ENCODE measurements at regions not wholly inside any gene's neighbourhood (a gene's known extent, or its start where the extent isn't known, plus 50 kb on each side); places are given as distances from the start of the nearest gene placed in this dataset.

DNA sequence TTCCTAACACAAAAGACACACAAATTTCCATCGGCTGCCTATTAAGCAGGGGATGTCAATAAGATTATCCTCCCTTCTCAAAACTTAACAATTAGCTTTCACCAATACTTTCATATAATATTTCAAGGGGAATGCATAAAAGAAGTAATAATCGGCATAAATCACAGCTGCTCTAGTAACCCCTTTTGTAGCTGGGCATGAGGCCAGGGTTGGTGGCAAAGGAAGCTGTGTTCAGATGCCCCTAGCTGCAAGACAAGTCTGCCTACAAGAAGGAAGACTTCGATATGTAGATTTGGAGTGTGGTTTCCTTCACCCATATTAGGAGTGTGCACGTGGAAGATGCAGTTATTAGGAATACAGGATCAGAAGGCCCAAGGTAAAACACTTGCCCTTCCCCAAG, 156.9 kb upstream of the SSTR4 start:
- intact Hi-C loops (cut with DNase I): no loop called here
- DNase-seq (ENCODE audit: low spot score): no peak

DNA sequence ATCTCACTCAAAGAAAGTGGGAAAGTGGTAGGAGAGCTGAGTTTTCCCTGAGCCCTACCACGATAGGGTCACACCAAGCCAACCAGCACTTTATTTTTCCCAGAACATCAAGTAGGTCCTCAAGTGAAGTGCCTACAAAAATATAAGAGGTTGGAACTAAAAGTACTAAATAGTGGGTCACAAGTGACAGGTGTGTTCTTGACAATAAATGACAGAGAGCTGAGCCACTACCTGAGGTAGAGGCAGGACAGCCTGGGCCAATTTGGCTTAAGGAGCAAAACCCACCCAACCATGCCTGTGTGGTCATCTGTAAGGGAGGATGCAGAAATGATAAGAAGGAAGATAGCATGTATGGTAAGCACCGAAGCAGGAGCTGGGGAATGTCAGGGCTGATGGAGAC, 154.8 kb upstream of the SSTR4 start:
- intact Hi-C loops (cut with DNase I): no loop called here
- DNase-seq (ENCODE audit: low spot score): no peak

DNA sequence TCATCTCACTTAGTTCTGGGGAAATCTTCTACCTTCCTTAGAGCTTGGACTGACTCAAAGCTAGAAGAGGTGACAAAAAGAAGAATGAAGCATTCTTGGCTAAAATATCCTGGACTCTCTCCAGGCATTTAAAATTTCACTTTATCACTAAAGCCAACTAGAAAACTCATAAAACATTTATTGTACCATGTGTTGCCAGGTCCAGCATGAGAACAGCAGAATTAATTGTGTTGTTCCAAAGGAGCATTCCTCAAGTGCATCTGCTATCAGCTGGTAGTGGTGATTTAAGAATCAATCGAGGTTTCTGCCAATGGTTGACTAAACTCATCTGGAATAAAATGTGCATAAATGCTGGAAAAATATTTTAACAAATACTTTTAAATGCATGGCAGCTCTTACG, 147.3 kb upstream of the SSTR4 start:
- intact Hi-C loops (cut with DNase I): no loop called here
- no peak for DNase-seq (ENCODE audit: low spot score)

DNA sequence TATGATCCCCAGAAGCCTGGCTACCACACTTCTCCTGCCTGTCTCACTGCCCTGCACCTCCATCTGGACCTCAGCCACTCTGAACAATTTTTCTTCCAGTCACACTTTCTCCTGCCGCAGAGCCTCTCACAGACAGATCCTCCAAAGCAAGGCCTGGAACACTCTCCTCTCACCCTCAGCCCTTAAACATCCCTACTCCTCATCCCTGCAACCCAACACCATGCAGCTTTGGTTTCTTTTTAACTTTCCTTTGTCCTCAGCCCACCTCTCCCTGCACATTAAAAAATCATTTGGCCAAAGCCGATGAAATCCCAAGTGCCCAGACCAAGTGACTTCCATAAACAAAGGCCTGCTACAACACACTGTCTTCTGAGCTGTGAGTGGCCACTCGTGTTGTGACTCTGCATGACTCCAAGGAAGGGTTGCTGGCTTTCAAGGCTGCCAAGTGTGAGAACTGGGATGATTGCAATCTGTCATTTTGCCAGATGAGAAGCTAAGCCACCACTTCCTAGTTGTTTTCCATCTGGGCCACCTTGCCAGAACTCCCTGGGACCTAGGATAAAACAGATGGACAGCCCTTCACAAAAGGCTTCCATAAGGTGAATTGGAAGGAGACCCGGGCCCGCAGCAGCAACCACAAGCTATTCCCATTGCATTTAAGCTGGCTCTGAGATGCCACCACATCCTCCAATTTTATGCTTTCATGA, 144.4 kb upstream of the SSTR4 start:
- intact Hi-C loops (cut with DNase I): no loop called here
- DNase-seq (ENCODE audit: low spot score): no peak

DNA sequence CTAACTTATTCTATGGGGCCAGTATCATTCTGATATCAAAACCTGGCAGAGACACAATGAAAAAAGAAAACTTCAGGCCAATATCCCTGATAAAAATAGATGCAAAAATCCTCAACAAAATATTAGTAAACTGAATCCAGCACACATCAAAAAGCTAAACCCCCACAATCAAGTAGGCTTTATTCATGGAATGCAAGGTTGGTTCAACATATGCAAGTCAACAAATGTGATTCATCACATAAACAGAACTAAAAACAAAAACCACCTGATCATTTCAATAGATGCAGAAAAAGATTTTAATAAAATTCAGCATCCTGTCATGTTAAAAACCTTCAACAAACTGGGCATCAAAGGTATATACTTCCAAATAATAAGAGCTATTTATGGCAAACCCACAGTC, 133.9 kb upstream of the SSTR4 start:
- intact Hi-C loops (cut with DNase I): no loop called here
- DNase-seq (ENCODE audit: low spot score): no peak

DNA sequence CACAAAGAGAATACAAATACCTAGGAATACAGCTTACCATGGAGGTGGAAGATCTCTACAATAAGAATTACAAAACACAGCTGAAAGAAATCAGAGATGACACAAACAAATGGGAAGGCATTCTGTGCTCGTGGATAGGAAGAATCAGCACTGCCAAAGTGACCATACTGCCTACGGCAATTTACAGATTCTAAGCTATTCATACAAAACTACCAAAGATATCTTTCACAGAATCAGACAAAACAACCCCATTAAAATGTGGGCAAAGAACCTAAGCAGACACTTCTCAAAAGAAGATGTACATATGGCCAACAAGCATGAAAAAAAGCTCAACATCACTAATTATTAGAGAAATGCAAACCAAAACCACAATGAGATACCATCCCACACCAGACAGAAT, 133.2 kb upstream of the SSTR4 start:
- no peak for DNase-seq (ENCODE audit: low spot score)
- intact Hi-C loops (cut with DNase I): no loop called here

DNA sequence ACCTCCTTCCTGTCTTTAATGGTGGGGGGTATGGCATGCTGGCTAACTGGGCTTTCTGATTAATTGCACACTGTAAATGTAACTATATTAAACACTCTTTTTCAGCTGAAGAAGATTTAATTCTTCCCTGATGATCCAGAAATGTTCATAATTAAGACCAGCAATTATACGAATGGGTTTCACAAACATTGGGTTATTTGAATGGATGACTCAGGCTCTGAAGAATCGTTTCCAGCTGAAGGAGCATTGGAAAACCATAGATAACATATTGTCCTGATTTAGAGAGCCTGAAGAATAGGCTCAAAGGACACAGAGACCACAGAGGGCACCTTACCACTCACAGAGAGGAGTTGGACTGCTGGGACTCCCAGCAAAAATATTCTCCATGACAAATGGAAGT, 130.7 kb upstream of the SSTR4 start:
- intact Hi-C loops (cut with DNase I): no loop called here
- no peak for DNase-seq (ENCODE audit: low spot score)

DNA sequence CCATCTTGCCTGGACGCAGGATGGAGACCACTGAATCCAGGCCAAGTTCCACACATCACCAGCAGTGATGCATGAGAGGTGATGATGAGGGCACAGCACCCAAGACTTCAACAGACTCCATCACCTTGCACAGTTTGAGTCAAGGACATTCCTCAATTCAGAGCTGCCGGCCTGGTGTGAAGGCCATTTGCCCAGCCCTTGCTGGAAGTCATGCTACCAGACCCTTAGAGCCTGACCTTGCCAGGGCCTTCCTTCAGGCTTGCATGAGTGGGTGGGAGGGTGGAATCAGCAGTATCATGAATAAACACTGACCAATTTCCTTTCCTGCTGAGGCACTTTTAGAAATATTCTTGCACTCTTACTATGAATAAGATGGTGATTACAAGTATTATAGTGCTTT, 130.2 kb upstream of the SSTR4 start:
- intact Hi-C loops (cut with DNase I): loop anchor here in 1 of 2 donors (5.0 kb wide), 1 partner anchor 1698 kb away; no protein-coding TSS in a partner anchor

DNA sequence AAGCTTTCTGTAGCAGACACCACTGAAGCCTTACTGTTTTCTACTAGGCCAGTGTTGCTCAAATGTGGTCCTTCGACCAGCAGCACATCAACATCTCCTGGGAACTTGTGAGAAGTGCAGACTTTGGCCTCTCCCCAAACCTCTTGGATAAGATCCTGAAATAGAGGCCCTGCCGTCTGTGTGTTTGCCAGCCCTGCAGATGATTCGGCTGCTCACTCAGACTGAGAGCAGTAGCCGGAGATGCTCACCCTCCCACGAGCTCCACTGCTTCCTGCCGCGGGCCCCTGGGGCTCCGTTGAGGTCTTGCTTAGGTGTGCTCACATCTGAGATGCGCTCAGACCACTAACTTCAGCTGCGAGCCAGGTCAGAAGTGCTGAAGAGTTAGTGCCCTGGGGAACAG, 129.5 kb upstream of the SSTR4 start:
- no peak for DNase-seq (ENCODE audit: low spot score)
- intact Hi-C loops (cut with DNase I): loop anchor here in 1 of 2 donors (5.0 kb wide), 1 partner anchor 1698 kb away; no protein-coding TSS in a partner anchor

More for the DNA sequence above, 130.2 kb upstream of the SSTR4 start:
- DNase-seq (ENCODE audit: low spot score): no peak

DNA sequence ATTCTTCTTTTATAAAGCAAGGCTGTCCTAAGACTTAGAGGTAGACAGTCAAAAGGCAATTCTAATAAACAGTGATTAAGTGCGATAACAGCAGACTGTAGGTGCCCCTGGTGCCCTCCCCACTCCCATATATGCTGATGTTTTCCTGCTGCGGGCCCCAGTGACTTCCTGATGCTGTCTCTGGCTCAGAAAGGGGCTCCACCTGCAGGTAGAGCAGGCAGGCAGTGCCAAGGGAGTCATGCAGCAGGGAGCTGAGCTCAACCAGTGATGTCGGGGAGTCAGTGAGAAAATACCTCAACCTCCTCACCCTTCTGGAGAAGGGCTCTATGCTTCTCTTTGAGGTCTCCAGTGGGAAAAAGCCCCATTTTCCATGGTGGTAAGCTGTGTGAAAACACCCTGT, 126.7 kb upstream of the SSTR4 start:
- DNase-seq (ENCODE audit: low spot score): no peak
- intact Hi-C loops (cut with DNase I): loop anchor here in 1 of 2 donors (5.0 kb wide), 1 partner anchor 1701 kb away; no protein-coding TSS in a partner anchor

DNA sequence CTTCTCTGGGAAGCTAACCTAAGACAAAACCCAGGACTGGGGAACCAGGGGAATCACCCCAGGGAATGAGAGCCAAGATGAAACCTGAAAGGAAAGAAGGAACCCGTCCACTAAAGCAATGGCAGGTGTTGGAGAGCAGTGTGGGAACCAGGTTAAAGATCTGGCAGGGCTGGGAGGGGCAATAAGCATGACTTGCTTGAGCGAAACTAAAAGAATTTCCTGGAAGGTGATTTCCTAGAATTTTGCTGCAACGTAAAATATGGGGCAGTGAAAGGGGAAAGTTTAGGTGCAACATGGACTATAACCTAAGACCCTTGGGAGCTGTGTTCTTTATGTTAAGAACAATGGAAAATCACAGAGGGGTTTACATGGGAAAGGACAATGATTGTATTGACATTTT, 126.2 kb upstream of the SSTR4 start:
- DNase-seq (ENCODE audit: low spot score): no peak
- intact Hi-C loops (cut with DNase I): loop anchor here in 1 of 2 donors (5.0 kb wide), 1 partner anchor 1702 kb away; no protein-coding TSS in a partner anchor

DNA sequence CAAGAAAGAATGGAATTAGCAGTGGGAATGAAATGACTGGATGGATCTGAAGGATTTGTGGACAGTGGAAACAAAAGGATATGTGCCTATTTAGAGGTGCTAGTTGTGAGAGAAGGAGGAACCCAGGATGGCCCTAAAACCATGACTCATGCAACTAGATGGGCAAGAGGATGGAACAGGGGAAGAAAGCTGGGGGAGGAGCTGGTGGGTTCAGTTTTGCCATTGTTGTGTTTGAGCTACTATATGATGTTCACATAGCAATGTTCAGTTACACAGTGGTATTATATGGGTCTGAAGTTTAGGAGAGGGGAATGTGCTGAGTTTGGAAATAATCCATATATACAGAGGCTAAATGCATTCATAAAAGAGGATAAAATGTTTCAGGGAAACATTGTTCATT, 125.7 kb upstream of the SSTR4 start:
- intact Hi-C loops (cut with DNase I): loop anchor here in 1 of 2 donors (5.0 kb wide), 1 partner anchor 1702 kb away; no protein-coding TSS in a partner anchor
- no peak for DNase-seq (ENCODE audit: low spot score)

DNA sequence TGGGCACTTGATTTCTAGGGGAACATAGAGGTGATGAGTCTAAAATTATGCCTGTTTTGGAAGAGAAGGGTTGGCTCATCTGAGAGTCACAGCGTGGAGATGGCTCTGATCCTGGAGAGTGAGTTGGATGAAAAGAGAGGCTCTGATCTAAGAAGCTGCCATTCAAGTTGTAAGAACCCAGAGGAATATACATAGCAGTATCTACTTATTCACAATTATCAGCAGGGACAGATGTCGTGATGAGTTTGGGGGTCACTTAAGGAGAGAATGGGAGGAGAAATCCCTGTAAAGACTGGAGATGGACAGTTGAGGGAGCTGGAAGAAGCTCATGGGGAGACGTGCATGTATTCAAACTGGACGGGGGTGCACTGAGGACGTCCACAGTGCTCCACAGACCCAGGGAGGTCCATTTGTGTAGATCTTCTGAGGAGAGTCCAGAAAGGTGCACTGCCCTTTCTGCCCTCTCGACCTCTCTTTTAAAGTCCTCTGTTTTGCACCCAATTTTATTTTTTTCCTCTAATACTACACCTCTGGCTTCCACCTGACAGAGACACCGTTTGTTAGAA, 124.7 kb upstream of the SSTR4 start:
- DNase-seq (ENCODE audit: low spot score): no peak
- intact Hi-C loops (cut with DNase I): no loop called here

DNA sequence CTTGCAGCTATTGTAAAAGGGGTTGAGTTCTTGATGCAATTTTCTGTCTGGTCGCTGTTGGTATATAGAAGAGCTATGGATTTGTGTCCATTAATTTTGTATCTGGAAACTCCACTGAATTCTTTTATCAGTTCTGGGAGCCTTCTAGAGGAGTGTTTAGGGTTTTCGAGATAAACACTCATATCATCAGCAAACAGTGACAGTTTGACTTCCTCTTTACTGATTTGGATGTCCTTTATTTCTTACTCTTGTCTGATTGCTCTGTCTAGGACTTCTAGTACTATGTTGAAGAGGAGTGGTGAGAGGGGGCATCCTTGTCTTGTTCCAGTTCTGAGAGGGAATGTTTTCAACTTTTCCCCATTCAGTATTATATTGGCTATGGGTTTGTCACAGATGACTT, 120.8 kb upstream of the SSTR4 start:
- intact Hi-C loops (cut with DNase I): no loop called here
- DNase-seq (ENCODE audit: low spot score): no peak

DNA sequence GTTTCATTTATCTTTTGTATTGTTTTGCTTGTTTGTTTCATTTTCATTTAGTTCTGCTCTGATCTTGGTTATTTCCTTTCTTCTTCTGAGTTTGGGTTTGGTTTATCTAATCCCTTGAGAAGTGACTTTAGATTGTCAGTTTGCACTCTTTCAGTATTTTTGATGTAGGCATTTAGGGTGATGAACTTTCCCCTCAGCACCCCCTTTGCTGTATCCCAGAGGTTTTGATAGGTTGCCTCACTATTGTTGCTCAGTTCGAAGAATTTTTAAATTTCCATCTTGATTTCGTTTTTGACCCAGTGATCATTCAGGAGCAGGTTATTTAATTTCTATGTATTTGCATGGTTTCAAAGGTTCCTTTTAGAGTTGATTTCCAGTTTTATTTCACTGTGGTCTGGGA, 119.6 kb upstream of the SSTR4 start:
- intact Hi-C loops (cut with DNase I): no loop called here
- DNase-seq (ENCODE audit: low spot score): no peak

DNA sequence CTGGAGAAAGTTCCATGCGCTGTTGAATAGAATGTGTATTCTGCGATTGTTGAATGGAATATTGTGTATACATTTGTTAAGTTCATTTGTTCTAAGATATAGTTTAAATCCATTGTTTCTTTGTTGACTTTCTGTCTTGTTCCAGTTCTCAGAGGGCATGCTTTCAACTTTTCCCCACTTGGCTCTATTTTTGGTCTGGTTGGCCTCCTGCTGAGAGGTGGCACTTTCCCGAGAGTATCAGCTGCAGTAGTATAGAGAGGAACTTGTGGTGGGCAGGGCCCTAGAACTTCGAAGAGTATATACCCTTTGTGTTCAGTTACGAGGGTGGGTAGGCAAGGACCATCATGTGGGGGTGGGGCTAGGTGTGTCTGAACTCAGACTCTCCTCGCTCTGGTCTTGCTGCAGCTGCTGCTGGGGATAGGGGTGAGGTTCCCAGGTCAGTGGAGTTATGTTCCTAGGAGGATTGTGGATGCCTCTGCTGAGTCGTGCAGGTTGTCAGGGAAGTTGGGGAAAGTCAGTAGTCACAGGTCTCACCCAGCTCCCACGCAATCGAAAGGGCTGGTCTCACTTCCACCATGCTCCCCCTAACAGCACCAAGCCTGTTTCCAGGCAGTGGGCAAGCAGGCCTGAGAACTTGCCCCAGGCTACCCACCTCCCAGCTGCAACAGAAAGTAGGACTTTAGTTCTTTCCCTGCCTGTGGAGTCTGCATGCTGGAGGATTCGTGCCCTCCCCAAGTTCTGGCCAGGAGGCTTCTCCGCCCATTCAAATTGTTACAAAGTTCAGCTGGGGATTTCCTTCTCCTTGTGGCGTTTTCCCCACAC, 118.9 kb upstream of the SSTR4 start:
- intact Hi-C loops (cut with DNase I): no loop called here
- no peak for DNase-seq (ENCODE audit: low spot score)

DNA sequence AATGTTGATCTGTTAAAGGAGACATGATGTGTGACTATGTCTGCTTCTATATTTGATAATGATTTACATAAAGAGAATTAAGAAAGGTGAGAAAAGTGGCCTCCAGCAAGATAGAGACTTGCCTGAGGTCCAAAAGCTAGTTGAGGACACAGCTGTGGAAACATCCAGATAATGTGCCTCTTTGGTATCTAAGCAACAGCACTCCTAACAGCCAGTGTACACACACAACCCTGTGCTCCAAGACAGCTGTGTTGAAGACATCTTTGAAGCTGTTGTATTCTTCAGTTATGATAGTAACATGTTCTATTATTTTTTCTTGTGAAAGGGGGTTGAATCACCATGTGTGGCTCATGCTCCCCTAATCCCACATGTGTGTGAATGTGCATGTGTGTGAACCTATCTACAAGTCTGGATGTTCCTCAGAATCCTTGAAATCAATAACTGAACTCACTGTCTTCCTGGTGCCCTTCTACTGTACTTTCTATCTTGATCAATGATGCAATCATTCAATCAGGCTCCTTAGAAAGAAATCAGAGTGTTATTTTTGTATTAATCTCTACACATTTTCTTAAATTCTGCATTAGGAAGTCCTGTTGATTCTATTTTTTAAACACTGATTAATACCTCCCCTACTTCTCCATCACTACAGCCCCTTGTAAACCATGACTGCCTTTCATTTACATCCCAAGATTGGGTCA, 116.7 kb upstream of the SSTR4 start:
- no peak for DNase-seq (ENCODE audit: low spot score)
- intact Hi-C loops (cut with DNase I): no loop called here

DNA sequence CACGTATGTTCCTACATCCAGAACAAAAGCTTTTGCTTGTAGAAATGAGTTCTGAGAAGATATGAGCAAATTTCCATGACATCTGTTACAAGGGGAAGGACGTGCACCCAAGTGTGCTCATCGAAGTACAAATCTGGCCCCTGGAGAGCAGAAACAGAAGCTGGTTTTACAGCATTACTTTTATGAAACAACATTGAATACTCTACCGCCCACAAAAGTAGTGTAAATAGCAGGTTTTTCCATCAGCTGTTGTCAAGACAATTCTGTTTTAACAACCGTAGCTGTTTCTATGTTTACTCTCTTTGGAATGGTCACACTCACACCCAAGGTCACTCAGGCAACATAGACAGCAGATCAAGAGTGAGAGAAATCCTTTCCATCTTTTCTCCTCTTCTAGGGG, 114.2 kb upstream of the SSTR4 start:
- DNase-seq (ENCODE audit: low spot score): no peak
- intact Hi-C loops (cut with DNase I): no loop called here

DNA sequence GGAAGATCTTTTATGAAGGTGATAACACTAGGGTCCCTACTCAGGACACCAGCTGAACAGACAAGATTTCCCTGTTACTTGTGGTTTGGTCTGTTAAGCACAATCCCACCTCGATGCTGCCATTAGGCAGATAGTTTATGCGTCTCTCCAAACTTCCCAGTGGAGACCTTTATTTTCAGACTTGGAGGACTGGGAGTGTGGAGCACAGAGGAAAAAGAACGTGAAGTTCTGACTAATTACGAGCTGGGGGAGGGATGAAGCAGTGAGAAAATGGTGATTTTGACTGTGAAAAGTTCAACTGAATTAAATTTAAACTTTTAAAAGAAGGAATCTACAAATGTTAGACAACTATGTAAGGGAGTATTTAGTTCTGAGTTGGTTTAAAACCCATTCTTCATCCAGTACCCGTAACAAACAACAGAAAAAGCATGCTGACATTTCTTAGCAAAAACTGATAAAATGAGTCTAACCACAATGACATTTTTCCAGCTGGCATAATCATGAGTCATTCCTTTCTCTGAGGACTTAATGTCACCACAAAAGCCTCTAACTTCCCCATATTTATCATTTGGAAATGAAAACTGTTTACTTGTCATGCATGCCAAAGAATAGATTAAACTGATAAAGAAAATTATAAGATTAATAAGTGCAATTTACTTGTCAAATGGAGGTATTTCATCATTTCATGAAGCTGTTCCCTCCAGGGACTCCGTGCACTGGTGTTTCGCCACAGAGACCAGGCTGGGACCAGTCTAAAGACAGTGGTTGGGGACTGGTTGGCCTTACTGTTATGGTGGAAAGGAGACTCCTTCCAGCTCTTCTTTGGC, 113.3 kb upstream of the SSTR4 start:
- no peak for DNase-seq (ENCODE audit: low spot score)
- intact Hi-C loops (cut with DNase I): no loop called here

Data from posterior vena cava (tissue), 2 donors.